GM12878 (cell line): ENCODE measurements at regions not wholly inside any gene's neighbourhood (a gene's known extent, or its start where the extent isn't known, plus 50 kb on each side); places are given as distances from the start of the nearest gene placed in this dataset.
A peak's percentile ranks its signal among the peaks of the same experiment; 100 is the strongest.
"Not testable (repeated sequence)": the region's sequence is repeated elsewhere in the genome, so short reads cannot be mapped to it uniquely, and the experiment has no call there.

ENCODE experiments used
- ATAC-seq: fragments of 200-7000 bp; cut with Tn5 transposase; 3 replicates; pipeline ENCODE4 v1.9.1; 2020; ENCODE audit warnings: mild to moderate bottlenecking, moderate library complexity
- BruUV-seq: library from RNA; stranded (reverse); fragments of 400-500 nt; replicated peaks from 2 replicates; lab custom pipeline; 2021; lab: Mats Ljungman, UMichigan
- CTCF ChIA-PET: fragments of 300-600 bp; sonication (Branson Sonifier 250); formaldehyde crosslinking; extraction: SDS; loops from one replicate; lab custom pipeline; 2021; ENCODE audit warnings: inconsistent platforms; lab: Yijun Ruan, JAX
- POLR2A ChIA-PET: fragments of 350-600 bp; formaldehyde crosslinking; extraction: SDS; loops from one replicate; lab custom pipeline; 2021; ENCODE audit warnings: inconsistent platforms; lab: Charles Lee
- RAD21 ChIA-PET: fragments of 300-600 bp; sonication (Branson Sonifier 250); formaldehyde crosslinking; loops from one replicate; lab custom pipeline; 2023; ENCODE audit warnings: antibody characterized with exemption; ENCODE audit not compliant: unreplicated experiment; lab: Charles Lee
- SMC1A ChIA-PET: fragments of 300-600 bp; sonication (Branson Sonifier 250); formaldehyde crosslinking; loops from one replicate; lab custom pipeline; 2023; ENCODE audit not compliant: unreplicated experiment, uncharacterized antibody; lab: Charles Lee
- DNase-seq: peaks from one replicate; pipeline ENCODE4 v3.0.0-alpha.2; 2011; ENCODE audit warnings: low read depth, low spot score
- FAIRE-seq: peaks from 3 replicates; lab custom pipeline; 2011; peaks lifted over from hg19 to GRCh38; lab: Jason Lieb, UNC
- H2AFZ ChIP-seq: 2 replicates; pipeline ENCODE4 v1.6.0; 2011; ENCODE audit warnings: low read depth, low read length, control low read depth; ENCODE audit not compliant: control insufficient read depth
- H3K27ac ChIP-seq: 2 replicates; pipeline ENCODE4 v1.5.1; 2011; ENCODE audit warnings: control low read depth; ENCODE audit not compliant: control insufficient read depth, insufficient read depth
- H3K27me3 ChIP-seq, 2 experiments: replicated peaks in 1 of 2; 2 replicates each; pipeline versions ENCODE4 v1.6.0 to v1.6.1; 2011; ENCODE audit warnings: low read length in 1 of 2; ENCODE audit not compliant: control insufficient read depth in 2 of 2, insufficient read depth in 2 of 2
- H3K36me3 ChIP-seq, 2 experiments: 2 replicates each; pipeline ENCODE4 v1.5.1; 2011; ENCODE audit warnings: low read length in 1 of 2; ENCODE audit not compliant: control insufficient read depth in 2 of 2, insufficient read depth in 2 of 2
- H3K4me1 ChIP-seq: 2 replicates; pipeline ENCODE4 v1.6.1; 2011; ENCODE audit warnings: mild to moderate bottlenecking, low read length, moderate library complexity, mixed read lengths; ENCODE audit not compliant: control insufficient read depth, insufficient read depth
- H3K4me2 ChIP-seq: 2 replicates; pipeline ENCODE4 v1.6.0; 2011; ENCODE audit warnings: control low read depth; ENCODE audit not compliant: control insufficient read depth, insufficient read depth
- H3K4me3 ChIP-seq: fragments of 200-600 bp; sonication (generic); 2 replicates; pipeline ENCODE4 v1.5.1; 2016
- H3K79me2 ChIP-seq: 2 replicates; pipeline ENCODE4 v1.6.0; 2011; ENCODE audit warnings: low read length; ENCODE audit not compliant: control insufficient read depth, insufficient read depth
- H3K9ac ChIP-seq: 2 replicates; pipeline ENCODE4 v1.8.0; 2011; ENCODE audit warnings: low read length, control low read depth, mixed read lengths; ENCODE audit not compliant: control insufficient read depth, insufficient read depth
- H3K9me3 ChIP-seq: replicated peaks from 3 replicates; pipeline ENCODE4 v1.5.1; 2011; ENCODE audit warnings: mild to moderate bottlenecking, low read length; ENCODE audit not compliant: control insufficient read depth, insufficient read depth
- H4K20me1 ChIP-seq: 2 replicates; pipeline ENCODE4 v1.6.0; 2011; ENCODE audit not compliant: control insufficient read depth, insufficient read depth
- WGBS: methylation state at CpG from one replicate; pipeline ENCODE4 v1.1.6; 2016; ENCODE audit warnings: low lambda C conversion rate; ENCODE audit not compliant: insufficient replicate concordance, insufficient coverage; ENCODE audit errors: missing lambda C conversion rate; 5-methylcytosine and 5-hydroxymethylcytosine counted together
- in situ Hi-C: fragments of 300-500 bp; cut with MboI; formaldehyde crosslinking; loops from 9 replicates; pipeline ENCODE4 v1.14.3; 2018; ENCODE audit warnings: mixed read lengths
- intact Hi-C: fragments of 100-400 bp; cut with micrococcal nuclease; formaldehyde crosslinking; loops from one replicate; pipeline ENCODE4 v1.14.2; 2022; ENCODE audit not compliant: unreplicated experiment

- BruUV-seq, H3K4me2 ChIP-seq, H3K9ac ChIP-seq, H4K20me1 ChIP-seq, ATAC-seq, H3K4me3 ChIP-seq, H3K27ac ChIP-seq, H3K9me3 ChIP-seq, H2AFZ ChIP-seq, H3K36me3 ChIP-seq, CTCF ChIA-PET, DNase-seq, intact Hi-C loops, POLR2A ChIA-PET, RAD21 ChIA-PET, H3K79me2 ChIP-seq, SMC1A ChIA-PET, H3K27me3 ChIP-seq, in situ Hi-C loops, H3K4me1 ChIP-seq: not testable (repeated sequence)
- FAIRE-seq, result peak; percentile 27
- WGBS, result no CpG with 5 or more reads among the region's 1 CpG
Measured at GRCh38 chr5:100359998-100360397, 175.2 kb upstream of the FAM174A start.

- CTCF ChIA-PET, result not testable (repeated sequence)
Measured at GRCh38 chr5:100346269-100346668, 188.9 kb upstream of the FAM174A start.

GRCh38 chr5:100341485-100341884 lies 193.7 kb upstream of the FAM174A start:
- intact Hi-C loops, BruUV-seq, H3K4me3 ChIP-seq, in situ Hi-C loops, H3K27me3 ChIP-seq, DNase-seq, SMC1A ChIA-PET, ATAC-seq, CTCF ChIA-PET, H3K36me3 ChIP-seq, POLR2A ChIA-PET, RAD21 ChIA-PET, H4K20me1 ChIP-seq, H2AFZ ChIP-seq, H3K9me3 ChIP-seq, H3K79me2 ChIP-seq, H3K4me1 ChIP-seq, H3K27ac ChIP-seq, H3K4me2 ChIP-seq, FAIRE-seq, H3K9ac ChIP-seq: not testable (repeated sequence)
- WGBS, result no CpG with 5 or more reads among the region's 3 CpGs

More at GRCh38 chr5:100346269-100346668, 188.9 kb upstream of the FAM174A start:
- H4K20me1 ChIP-seq, SMC1A ChIA-PET, H3K27me3 ChIP-seq, BruUV-seq, RAD21 ChIA-PET, intact Hi-C loops, ATAC-seq, H3K79me2 ChIP-seq, POLR2A ChIA-PET, H2AFZ ChIP-seq, H3K4me3 ChIP-seq, DNase-seq, H3K36me3 ChIP-seq, H3K4me2 ChIP-seq, H3K9ac ChIP-seq, H3K27ac ChIP-seq, FAIRE-seq, H3K9me3 ChIP-seq, in situ Hi-C loops, H3K4me1 ChIP-seq: not testable (repeated sequence)
- WGBS, result 6% methylated on average over 2 of the region's 2 CpGs
